Retinal pigment epithelial cell (primary cell): ENCODE measurements at regions not wholly inside any gene's neighbourhood (a gene's known extent, or its start where the extent isn't known, plus 50 kb on each side); places are given as distances from the start of the nearest gene placed in this dataset.

ENCODE experiments used
- DNase-seq: peaks from one replicate; pipeline ENCODE4 v3.0.0-alpha.2; 2010; ENCODE audit warnings: low read depth
- H3K4me3 ChIP-seq: 2 replicates; pipeline ENCODE4 v1.5.1; 2011; ENCODE audit warnings: mild to moderate bottlenecking, low read length, control low read depth, moderate library complexity
- TF ChIP-seq, protein P1 (sequence below): conservative IDR thresholded peaks from 2 replicates; pipeline ENCODE4 v1.5.1; 2011; ENCODE audit warnings: low read depth, low read length, control low read depth, inconsistent platforms

DNA sequence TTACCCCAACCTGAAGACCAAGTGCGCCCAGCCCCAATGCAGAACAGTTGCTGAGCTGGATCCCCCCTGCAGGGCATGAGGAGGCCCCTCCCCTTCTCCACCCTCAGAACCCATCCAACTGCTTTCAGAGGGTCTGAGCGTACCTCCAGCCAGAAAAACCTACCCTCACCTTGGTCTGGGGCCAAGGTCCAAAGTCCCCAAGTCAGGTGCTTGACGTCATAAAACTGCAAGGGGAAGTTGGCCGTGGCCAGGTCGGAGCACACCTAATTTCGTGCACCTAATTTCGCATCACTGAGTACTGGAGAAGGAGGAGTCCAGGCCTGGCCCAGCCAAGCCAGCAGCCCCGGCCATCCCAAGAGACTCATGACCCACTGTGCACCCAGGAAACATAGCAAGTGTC lies 289.8 kb downstream of the CTTN start:
- no peak overlapping the region for H3K4me3 ChIP-seq
- TF ChIP-seq, protein P1, sequence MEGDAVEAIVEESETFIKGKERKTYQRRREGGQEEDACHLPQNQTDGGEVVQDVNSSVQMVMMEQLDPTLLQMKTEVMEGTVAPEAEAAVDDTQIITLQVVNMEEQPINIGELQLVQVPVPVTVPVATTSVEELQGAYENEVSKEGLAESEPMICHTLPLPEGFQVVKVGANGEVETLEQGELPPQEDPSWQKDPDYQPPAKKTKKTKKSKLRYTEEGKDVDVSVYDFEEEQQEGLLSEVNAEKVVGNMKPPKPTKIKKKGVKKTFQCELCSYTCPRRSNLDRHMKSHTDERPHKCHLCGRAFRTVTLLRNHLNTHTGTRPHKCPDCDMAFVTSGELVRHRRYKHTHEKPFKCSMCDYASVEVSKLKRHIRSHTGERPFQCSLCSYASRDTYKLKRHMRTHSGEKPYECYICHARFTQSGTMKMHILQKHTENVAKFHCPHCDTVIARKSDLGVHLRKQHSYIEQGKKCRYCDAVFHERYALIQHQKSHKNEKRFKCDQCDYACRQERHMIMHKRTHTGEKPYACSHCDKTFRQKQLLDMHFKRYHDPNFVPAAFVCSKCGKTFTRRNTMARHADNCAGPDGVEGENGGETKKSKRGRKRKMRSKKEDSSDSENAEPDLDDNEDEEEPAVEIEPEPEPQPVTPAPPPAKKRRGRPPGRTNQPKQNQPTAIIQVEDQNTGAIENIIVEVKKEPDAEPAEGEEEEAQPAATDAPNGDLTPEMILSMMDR, result no peak
- DNase-seq, result no peak

GRCh38 chr11:70689764-70690163 lies 291.4 kb downstream of the CTTN start:
- TF ChIP-seq, protein P1, result no peak
- DNase-seq, result no peak
- H3K4me3 ChIP-seq, result no peak overlapping the region

- no peak overlapping the region for H3K4me3 ChIP-seq
- no peak for DNase-seq
- TF ChIP-seq, protein P1, result no peak
Measured at GRCh38 chr11:70692131-70692530, 293.8 kb downstream of the CTTN start.

DNA sequence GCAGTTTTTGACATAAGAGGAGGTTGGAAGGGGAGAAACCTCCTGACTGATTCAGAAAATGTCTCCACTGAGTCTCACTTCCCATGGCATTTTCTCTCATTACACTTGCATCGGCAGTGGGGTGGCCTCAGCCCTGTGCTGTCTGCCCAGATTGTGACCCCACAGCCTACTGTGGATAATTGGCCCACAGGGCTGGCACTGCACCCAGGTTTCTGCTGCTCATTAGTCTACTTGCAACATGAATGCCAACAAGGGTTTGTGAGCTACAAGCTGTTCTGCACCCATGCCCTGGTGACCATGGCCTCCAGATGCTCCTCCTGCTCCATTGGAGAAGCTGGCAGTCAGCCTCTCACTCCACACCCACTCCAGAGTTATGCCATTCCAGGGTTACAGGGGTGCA lies 296.0 kb downstream of the CTTN start:
- TF ChIP-seq, protein P1, result no peak
- no peak for DNase-seq
- no peak overlapping the region for H3K4me3 ChIP-seq

- no peak for DNase-seq
- TF ChIP-seq, protein P1, result no peak
- no peak overlapping the region for H3K4me3 ChIP-seq
Measured at GRCh38 chr11:70695086-70695960, 297.0 kb downstream of the CTTN start.

- no peak for DNase-seq
- TF ChIP-seq, protein P1, result no peak
- H3K4me3 ChIP-seq, result no peak overlapping the region
Measured at GRCh38 chr11:70696076-70696475, 297.7 kb downstream of the CTTN start.

DNA sequence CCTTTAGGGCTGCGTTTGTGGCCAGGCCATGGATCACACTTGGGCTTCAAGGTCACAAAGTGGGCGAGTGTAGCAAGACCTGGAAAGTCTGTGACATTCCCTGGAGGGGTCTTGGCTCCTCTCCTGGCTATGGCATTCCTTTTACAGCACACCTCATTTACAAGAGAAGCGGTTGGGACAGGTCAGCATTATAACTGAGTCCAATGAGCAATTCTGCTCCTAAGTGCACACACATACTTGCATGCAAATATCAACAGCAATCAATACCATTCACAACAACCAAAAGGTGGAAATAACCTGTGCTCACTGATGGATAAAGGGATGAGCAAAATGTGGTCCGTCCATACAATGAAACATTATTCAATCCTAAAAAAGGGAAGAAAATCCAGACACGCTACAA lies 298.2 kb downstream of the CTTN start:
- no peak for DNase-seq
- TF ChIP-seq, protein P1, result no peak
- H3K4me3 ChIP-seq, result no peak overlapping the region
